GM21619 (cell line): ENCODE measurements at regions not wholly inside any gene's neighbourhood (a gene's known extent, or its start where the extent isn't known, plus 50 kb on each side); places are given as distances from the start of the nearest gene placed in this dataset.

Experiments
- ATAC-seq: cut with Tn5 transposase; IDR thresholded peaks from one replicate; pipeline ENCODE4 v1.9.1; 2021; ENCODE audit not compliant: unreplicated experiment

DNA sequence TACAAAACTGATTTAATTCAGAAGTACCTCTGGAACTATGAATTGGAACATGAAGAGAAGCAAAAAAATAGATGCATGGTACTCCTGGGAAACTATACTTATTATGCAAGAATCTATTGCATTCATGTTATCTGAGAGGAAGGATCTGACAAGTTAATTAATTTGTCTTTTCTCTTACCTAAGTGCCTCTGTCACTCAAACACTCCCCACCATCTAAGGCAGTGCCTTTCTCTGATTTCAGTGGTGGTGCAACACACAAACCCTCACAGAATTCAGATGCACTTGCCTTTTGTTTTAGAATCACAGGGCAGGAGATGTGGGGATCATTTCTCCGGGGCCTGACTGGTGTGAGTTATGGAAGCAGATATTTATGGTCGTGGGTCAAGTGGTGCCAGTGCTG, 52.5 kb upstream of the C9orf72 start:
- ATAC-seq: no peak

DNA sequence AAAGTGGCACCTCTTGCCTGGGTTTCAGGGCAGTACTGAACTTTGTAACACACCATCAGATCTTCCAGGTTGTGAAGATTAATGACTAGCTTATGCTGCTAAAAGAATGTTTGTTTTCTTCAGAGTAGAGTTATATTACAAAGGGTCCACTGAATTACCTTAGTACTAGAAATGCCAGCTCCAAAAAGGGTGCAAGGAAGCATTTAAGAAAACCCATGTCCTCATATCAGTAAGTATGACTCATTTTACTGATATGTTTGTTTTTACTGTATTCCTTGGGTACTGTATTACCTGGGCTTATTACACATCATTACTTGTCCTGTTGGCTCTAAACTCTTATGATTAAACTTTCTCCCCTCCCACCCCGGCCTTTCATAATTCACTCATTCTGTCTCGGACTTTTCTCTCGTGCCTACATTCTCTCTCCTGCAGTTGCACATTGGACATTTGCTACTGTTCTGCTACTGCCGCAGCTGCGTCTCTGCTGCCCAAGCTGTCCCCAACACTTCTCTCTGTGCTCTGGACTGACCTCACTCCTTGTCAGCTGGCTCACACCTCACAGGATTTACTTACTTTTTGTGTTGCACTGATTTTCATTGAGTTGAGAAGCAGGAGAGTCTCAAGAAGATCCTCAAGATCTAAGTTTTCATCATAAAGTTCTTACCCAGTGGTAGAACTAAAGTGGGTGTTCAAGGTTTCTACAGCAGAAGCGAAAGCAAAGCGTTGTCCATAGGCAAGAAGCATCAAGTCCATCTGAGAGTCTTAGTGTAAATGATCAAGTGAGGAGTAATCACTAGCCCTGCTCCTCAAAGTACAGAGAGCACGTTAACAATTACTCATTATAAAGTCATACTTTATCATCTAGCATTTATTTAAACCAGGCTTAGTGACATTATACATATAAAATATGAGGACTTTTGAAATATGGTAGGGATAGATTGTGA, 53.2 kb upstream of the C9orf72 start:
- ATAC-seq: no peak

DNA sequence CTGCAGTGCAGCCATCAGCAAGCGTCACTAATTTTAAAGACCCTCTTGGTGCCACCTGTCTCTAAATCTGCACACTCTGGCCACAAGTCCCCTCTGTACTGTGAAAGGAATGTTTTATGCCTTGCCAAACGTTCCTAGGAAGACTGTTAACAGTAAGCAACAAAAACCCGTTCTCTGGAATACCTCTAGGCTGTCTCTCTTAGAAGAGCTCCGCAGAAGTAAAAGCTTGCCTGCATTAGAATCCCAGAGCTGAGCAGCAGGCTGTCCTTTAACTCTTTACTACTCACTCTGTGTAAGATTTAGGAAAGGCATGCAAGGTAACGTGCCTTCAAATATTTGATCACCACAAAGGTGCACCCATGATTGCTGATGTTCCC, 53.9 kb upstream of the C9orf72 start:
- no peak for ATAC-seq

DNA sequence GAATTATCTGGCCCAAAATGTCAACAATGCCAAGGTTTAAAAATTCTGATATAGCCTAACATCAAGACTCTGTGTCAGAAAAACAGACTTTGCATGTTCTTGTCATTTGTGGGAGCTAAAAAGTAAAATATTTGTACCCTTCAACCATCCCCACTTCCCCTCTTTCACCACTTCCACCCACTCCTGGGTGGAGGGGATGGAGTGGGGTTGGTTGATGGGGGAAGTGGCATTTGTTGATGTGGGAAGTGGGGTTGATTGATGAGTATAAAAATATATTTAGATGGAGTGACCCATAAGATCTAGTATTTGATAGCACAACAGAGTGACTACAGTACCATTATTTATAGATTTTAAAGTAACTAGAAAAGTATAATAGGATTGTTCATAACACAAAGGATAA, 55.0 kb upstream of the C9orf72 start:
- no peak for ATAC-seq

DNA sequence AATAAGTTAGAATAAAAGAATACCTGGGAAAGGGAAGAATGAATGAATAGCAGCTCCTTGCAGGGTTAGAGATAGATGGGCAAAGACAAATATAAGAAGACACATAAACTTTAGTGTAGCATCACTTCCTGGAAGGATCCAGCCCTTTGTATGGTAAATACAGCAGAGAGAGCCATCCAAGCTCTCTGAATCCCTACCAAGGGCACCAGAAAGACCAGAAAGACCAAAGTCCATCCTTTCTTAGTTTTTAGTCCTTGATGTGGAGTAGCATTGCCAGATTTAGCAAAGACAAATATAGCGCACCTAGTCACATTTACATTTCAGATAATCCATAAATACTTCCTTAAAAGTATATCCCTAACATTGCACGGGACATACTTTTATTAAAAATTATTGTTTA, 56.1 kb upstream of the C9orf72 start:
- ATAC-seq: no peak

DNA sequence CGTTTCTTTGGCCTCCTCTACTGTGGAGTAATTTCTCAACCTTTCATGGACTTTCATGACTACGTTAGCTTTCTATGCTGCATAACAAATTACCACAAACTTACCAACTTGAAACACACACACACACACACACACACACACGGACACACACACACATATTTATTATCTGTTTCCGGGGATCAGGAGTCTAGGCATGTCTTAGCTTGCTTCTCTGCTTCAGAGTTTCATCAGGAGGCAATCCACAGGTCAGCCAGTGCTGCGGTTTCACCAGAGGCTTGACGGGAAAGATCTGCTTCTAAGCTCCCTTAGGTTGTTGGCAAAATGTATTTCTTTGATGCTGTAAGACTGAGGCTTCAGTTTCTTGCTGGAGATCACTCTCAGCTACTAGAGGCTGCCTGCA, 59.0 kb upstream of the C9orf72 start:
- no peak for ATAC-seq

DNA sequence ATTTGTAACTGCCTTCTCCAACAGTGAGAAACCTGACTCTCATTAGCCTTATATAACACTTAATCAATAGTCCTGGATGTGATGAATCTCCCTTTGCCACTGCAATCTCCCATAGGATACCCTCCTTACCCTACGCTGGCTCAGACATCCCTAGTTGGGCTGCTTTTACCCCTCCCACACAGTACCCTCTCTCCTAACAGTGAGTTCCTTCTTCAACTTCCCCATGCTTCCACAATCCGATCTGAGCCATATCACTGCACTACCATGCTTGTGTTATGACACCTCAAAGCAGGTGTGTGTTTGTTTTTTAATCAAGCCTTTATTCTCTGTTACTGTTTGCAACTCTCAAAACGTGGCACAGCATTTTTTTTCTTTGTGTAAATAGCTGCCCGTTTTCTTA, 60.5 kb upstream of the C9orf72 start:
- no peak for ATAC-seq

DNA sequence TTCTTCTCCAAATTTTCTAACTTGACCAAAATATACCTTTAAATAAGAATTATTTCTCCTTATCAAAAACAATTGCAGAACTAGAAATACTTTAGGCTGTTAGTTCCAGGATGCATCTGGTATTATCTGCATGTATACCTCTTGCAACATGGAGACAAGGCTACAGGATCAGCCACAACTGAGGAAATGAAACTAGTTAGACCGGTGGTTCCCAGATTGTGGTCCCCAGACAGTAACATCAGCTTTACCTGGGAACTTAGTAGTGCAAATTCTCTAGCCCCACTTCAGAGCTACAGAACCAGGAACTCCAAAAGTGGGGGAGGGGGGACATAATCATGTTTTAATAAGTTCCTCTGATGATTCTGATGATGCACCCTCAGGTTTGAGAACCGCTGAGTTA, 61.6 kb upstream of the C9orf72 start:
- no peak for ATAC-seq

DNA sequence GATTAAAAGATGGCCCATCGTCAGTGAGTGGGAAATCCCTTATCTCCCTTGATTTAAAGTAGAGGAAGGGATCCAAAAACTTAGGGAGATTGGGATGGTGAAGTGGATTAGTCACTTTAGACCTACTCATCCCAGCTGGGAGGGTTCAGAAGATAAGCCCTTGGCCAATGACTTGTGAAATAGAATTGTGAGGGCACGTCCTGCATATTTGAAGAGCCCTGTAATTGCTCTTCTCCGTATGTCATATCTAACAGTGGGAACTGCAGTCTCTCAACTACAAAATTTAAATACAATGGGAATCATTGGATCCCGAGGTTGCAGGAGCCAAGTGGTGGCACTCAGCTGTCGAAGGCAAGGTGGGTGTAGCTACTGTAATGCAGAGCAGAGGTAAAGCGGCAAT, 65.4 kb upstream of the C9orf72 start:
- ATAC-seq: no peak

DNA sequence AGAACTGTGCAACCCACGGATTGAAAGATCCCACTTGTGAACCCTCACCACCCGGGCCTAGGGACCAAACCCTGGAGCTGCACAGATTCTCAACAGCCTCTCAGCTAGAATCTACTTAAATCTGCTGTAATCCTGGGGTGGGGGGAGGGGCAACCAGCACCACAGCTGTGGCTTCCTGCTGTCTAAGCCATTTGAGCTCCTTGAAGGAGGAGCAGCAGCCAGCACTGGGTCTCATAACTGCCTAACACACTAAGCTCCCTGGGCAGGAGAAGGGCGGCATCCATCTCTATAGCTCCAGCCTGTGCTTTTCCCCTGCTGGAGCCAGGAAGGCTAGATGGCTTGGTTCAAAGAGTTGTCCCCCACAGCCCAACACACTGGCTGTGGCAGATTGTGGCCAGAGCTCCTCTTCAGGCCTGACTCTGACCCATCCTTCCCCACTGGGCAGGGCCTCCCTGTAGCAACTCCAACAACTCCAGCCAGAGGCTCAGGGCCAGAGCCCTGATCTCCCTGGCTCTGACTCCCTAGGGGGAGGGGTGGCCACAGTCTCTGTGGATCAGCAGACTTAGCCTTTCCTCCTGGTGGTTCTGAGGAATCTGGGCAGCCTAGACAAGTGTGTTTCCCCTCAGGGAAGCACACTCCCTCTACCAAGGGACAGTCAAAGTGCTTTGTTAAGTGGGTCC, 72.0 kb upstream of the C9orf72 start:
- ATAC-seq: no peak

DNA sequence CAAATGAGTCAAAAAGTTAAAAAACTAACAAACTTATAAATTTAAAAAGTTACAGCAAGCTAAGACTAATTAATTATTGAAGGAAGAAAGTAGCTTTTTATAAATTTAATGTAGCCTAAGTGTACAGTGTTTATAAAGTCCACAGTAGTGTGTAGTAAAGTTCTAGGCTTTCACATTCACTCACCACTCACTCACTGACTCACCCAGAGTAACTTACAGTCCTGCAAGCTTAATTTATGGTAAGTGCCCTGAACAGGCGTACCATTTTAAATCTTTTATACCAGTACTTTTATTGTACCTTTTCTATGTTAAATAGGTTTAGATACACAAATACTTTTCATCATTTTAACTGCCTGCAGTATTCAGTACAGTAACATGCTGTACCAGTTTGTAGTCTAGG, 80.0 kb upstream of the C9orf72 start:
- no peak for ATAC-seq

DNA sequence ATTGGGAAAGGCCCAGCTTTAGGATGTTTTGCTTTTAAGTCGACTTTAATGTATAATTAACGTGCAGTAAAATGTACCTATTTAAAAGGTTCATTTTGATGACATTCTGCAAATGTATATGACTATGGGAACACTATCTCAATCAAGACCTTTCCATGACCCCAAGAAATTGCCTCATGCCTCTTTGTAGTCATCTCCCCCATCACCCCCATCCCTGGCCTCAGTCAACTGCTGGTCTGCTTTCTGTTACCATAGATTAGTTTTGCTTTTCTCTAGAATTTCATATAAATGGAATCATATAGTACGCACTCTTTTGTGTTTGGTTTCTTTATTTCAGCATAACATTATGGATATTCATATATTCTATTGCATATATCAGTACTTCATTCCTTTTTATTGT, 80.7 kb upstream of the C9orf72 start:
- ATAC-seq: no peak

DNA sequence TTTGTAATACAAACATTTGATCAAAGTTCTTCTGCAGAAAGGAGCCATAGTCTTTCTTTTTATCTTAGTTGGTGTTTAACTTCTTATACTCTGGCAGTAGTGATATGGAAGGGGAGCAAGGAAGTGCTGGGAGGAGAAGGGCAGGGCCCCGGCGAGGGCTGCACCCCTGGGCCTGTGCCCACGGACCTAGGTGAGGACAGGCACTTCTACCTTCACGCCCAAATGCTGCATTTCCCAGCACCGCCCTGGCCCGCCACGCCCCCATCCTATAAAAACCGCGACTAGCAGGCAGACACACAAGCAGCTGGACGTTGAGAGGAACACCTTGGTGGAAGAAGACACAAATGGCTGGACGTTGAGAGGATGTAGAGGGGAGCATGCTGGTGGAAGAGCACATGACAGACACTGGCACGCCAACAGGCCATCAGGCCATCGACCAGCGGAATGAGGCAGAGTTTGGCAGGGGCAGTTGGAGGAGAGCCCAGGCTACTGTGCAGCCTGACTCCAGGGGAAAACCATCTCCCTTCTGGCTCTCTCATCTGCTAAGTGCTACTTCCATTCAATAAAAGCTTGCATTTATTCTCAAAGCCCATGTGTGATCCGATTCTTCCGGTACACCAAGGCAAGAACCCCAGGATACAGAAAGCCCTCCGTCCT, 81.5 kb upstream of the C9orf72 start:
- ATAC-seq: no peak

DNA sequence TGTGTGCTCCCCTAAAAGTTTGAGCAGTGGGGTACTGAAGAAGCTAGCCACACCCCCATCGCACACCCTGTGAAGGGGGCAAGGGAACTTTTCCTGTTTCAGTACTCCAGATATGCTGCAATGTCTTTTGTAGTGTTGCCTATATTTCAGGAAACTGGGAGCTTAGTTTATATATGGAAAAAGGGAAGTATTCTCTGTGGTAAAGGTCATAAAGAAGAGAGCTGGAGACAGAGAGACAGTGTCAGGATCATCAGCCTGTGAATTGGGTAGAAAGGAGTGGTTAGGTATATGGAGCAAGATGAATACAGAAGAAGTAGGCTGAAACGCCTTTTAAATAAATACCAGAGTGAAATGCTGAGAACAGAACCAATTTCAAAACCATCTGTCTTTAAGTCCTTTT, 82.2 kb upstream of the C9orf72 start:
- no peak for ATAC-seq

DNA sequence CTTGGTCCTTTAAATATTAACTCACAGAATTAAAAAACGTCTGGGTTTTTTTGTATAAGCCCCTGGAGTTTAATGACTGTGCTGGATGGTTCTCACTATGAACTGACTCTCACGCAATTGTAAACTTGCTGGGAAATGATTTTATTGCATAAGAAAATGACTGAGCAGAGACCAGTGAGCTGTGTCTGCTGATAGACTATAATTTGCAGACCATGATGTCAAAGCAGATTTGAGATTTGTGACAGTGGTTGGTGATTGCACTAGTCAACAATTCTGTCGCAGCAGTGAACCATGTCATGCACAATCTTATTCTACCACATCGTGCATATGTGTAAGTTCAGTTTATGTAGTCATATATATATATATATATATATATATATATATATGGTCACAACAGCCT, 85.7 kb upstream of the C9orf72 start:
- no peak for ATAC-seq

DNA sequence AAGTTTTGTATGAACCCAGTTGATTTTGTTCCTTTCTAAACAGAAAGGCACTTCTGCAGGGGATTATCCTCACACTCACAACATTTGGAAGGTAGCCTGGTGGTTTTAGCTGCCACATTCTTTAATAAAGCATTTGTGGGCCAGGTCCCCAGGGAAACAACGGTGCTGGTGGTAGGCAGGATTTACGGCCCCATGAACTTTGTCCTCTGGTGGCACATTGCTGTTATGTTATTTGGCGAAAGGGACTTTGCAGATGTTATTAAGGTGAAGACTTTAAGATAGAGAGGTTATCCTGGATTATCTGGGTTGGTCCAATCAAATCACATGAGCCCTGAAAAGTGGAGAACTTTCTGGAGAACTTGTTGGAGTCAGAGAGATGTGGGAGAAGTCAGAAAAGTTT, 86.3 kb upstream of the C9orf72 start:
- no peak for ATAC-seq

DNA sequence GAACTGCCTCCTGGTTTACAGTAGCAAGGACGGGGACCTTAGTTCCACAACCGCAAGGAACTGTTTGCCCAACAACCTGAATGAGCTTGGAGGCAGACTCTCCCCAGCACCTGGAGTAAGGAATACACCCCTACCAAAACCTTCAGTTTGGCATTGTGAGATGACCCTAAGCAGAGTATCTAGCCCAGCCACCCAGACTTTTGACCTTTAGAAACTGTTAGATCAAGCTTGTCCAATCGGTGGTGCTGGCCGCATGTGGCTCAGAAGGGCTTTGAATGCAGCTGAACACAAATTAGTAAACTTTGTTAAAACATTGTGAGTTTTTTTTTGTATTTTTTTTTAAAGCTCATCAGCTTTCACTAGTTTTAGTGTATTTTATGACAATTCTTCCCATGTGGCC, 86.9 kb upstream of the C9orf72 start:
- no peak for ATAC-seq

DNA sequence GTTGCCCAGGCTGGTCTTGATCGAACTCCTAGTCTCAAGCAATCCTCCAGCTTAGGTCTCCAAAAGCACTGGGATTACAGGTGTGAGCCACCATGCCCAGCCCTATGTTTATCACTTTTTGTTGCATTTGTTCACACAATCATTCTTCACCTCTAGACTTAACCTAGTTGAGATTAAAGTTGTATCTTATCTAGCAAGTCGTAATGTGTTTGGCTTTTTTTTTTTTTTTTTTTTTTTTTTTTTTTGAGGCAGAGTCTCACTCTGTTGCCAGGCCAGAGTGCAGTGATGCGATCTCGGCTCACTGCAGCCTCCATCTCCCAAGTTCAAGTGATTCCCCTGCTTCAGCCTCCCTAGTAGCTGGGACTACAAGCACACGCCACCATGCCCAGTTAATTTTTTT, 90.2 kb upstream of the C9orf72 start:
- no peak for ATAC-seq

DNA sequence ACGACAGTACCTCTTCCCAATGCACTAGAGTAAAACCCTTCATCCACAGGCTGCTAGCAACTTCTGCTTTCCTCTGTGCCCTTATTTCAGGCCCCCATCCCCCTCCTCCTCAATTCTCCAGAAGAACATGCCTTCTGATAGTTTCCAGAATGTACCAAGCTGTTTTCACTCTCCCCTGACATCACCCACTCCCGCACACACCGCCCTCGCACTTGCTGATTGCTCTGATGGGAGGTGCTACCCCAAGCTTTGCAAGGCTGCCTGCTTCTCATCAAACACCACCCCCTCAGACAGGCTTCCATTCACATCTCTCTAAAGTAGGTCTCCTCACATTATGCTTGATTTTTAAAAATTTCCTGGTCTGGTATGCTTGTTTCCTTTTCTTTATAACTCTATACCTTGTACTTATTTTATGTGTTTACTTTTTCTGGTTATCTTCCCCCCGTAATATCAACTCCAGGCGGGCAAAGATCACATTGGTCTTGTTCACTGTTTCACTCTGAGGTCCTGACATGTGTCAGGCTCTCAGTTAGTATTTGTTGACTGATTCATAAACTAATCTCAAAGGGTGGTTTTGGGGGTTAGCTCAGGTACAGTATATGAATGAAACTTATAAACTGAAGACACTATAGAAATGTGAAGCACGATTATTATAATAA, 91.0 kb upstream of the C9orf72 start:
- ATAC-seq: no peak

DNA sequence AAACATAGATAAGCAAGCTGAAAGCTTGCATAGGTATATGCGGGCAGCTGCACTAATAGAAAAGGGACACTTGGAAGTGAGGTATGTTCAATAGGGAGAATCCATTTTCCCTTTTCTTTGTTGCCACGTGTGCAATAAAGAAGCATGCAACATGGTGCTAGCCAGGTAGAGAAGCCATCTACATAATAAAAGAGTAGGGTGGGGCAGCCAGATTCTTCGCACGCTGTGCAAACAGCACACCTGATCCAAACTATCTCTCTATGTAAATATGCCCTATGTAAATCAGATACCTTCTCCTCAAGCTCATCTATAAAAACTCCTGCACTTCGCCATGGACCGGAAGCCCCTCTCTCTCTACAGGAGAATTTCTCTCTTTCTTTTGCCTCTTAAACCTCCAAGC, 91.9 kb upstream of the C9orf72 start:
- ATAC-seq: no peak

DNA sequence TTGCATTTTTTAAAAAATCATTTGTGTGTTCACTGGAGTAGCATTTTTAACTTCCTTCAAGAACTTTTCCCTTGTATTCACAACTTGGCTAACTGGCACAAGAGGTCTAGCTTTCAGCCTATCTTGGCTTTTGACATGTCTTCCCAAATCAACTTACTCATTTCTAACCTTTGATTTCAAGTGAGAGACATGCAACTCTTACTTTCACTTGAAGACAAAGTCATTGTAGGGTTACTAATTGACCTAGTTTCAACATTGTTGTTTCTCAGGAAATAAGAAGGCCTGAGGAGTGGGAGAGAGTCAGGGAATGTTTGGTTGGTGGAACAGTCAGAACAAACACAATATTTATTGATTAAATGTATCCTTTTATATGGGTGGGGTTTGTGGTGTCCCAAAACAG, 95.0 kb upstream of the C9orf72 start:
- no peak for ATAC-seq

DNA sequence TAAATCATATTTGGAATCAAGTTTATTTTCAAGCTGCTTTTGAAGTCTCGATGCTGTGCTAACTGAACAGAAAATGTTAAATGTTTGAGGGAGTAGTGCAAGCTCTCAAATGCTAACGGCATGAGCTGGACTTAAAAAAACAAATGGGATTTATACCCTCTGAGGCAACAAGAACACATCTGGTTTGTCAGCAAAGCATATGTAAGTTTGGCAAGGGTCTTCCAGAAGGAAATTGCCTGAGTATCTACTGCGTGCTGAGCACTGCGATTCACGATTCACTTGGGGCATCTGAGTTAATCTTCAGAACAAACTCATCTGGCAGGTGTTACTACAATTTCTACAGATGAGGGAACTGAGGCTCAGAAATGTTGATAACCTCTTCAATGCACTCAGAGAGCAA, 98.4 kb upstream of the C9orf72 start:
- ATAC-seq: no peak
